ENCODE measurements at regions not wholly inside any gene's neighbourhood (a gene's known extent, or its start where the extent isn't known, plus 50 kb on each side); places are given as distances from the start of the nearest gene placed in this dataset.

- Mint-ChIP-seq H3K4me1 (peaks cover 16% of the 10 kb centered on the region), H3K9me3 (peaks cover 10% of the 10 kb centered on the region), H3K27ac (no peak overlapping the region), H3K36me3 (ENCODE audit: low read depth) (no peaks in the 10 kb centered on the region), H3K27me3 (ENCODE audit: low read depth, poor library complexity) (no peaks in the 10 kb centered on the region), H3K4me3 (no peak overlapping the region)
- DNase-seq = no peak
- no peak for TF ChIP-seq CTCF (IDR thresholded peaks at IDR 0.05)
Observed at GRCh38 chr11:23127706-23128105, 267.4 kb upstream of the CCDC179 start.

- Mint-ChIP-seq H3K9me3 (peaks cover 20% of the 10 kb centered on the region), H3K4me1 (no peaks in the 10 kb centered on the region)
Observed at GRCh38 chr11:23134627-23135026, 274.4 kb upstream of the CCDC179 start.

GRCh38 chr11:23138761-23139160 is 278.5 kb upstream of the CCDC179 start:
- Mint-ChIP-seq H3K27me3 (ENCODE audit: low read depth, poor library complexity) (peaks cover under 1% of the 10 kb centered on the region), H3K4me1 (no peaks in the 10 kb centered on the region), H3K27ac (no peak overlapping the region), H3K9me3 (no peaks in the 10 kb centered on the region), H3K4me3 (no peak overlapping the region), H3K36me3 (ENCODE audit: low read depth) (no peaks in the 10 kb centered on the region)
- DNase-seq = no peak
- no peak for TF ChIP-seq CTCF (IDR thresholded peaks at IDR 0.05)

More at GRCh38 chr11:23134627-23135026, 274.4 kb upstream of the CCDC179 start:
- no peak for TF ChIP-seq CTCF (IDR thresholded peaks at IDR 0.05)
- no peaks in the 10 kb centered on the region for H3K36me3 Mint-ChIP-seq (ENCODE audit: low read depth)
- no peak overlapping the region for H3K27ac Mint-ChIP-seq
- DNase-seq = no peak
- H3K27me3 Mint-ChIP-seq (ENCODE audit: low read depth, poor library complexity) = peaks cover 3% of the 10 kb centered on the region
- H3K4me3 Mint-ChIP-seq = no peak overlapping the region

GRCh38 chr11:23143022-23143421 is 282.7 kb upstream of the CCDC179 start:
- no peak overlapping the region for H3K4me3 Mint-ChIP-seq
- TF ChIP-seq CTCF (IDR thresholded peaks at IDR 0.05) = no peak
- no peaks in the 10 kb centered on the region for H3K4me1 Mint-ChIP-seq
- DNase-seq = no peak
- H3K27me3 Mint-ChIP-seq (ENCODE audit: low read depth, poor library complexity) = no peaks in the 10 kb centered on the region
- H3K36me3 Mint-ChIP-seq (ENCODE audit: low read depth) = no peaks in the 10 kb centered on the region
- H3K9me3 Mint-ChIP-seq = no peaks in the 10 kb centered on the region
- H3K27ac Mint-ChIP-seq = no peak overlapping the region

GRCh38 chr11:23151819-23152218 is 291.5 kb upstream of the CCDC179 start:
- Mint-ChIP-seq H3K4me1 (no peaks in the 10 kb centered on the region), H3K36me3 (ENCODE audit: low read depth) (no peaks in the 10 kb centered on the region), H3K27me3 (ENCODE audit: low read depth, poor library complexity) (no peaks in the 10 kb centered on the region), H3K4me3 (no peak overlapping the region), H3K9me3 (no peaks in the 10 kb centered on the region), H3K27ac (no peak overlapping the region)
- no peak for DNase-seq
- no peak for TF ChIP-seq CTCF (IDR thresholded peaks at IDR 0.05)

GRCh38 chr11:23155503-23155902 is 295.2 kb upstream of the CCDC179 start:
- no peaks in the 10 kb centered on the region for H3K4me1 Mint-ChIP-seq
- H3K36me3 Mint-ChIP-seq (ENCODE audit: low read depth) = no peaks in the 10 kb centered on the region
- TF ChIP-seq CTCF (IDR thresholded peaks at IDR 0.05) = no peak

More at GRCh38 chr11:23155503-23155902, 295.2 kb upstream of the CCDC179 start:
- Mint-ChIP-seq H3K27me3 (ENCODE audit: low read depth, poor library complexity) (peaks cover 3% of the 10 kb centered on the region), H3K27ac (no peak overlapping the region), H3K9me3 (no peaks in the 10 kb centered on the region), H3K4me3 (no peak overlapping the region)
- no peak for DNase-seq
